ENCODE measurements at regions not wholly inside any gene's neighbourhood (a gene's known extent, or its start where the extent isn't known, plus 50 kb on each side); places are given as distances from the start of the nearest gene placed in this dataset.
"Not testable (repeated sequence)": the region's sequence is repeated elsewhere in the genome, so short reads cannot be mapped to it uniquely, and the experiment has no call there.

DNA sequence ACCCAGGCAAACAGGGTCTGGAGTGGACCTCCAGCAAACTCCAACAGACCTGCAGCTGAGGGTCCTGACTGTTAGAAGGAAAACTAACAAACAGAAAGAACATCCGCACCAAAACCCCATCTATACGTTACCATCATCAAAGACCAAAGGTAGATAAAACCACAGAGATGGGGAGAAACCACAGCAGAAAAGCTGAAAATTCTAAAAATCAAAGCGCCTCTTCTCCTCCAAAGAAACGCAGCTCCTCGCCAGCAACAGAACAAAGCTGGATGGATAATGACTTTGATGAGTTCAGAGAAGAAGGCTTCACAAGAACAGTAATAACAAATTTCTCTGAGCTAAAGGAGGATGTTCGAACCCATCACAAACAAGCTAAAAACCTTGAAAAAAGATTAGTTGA, 274.9 kb downstream of the IKZF2 start:
- H3K4me3 Mint-ChIP-seq; H3K27ac Mint-ChIP-seq; H3K4me1 Mint-ChIP-seq; ATAC-seq (ENCODE audit: low read depth); H3K9me3 Mint-ChIP-seq; POLR2A ChIA-PET; DNase-seq; H3K27me3 Mint-ChIP-seq; H3K36me3 Mint-ChIP-seq: not testable (repeated sequence)

DNA sequence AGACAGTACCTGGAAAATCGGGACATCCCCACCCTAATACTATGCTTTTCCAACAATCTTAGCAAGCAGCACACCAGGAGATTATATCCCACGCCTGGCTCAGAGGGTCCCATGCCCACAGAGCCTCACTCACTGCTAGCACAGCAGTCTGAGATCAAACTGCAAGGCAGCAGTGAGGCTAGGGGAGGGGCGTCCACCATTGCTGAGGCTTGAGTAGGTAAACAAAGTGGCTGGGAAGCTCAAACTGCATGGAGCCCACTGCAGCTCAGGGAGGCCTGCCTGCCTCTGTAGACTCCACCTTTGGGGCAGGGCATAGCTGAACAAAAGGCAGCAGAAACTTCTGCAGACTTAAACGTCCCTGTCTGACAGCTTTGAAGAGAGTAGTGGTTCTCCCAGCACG, 275.5 kb downstream of the IKZF2 start:
- H3K27me3 Mint-ChIP-seq; ATAC-seq (ENCODE audit: low read depth); H3K27ac Mint-ChIP-seq; POLR2A ChIA-PET; H3K9me3 Mint-ChIP-seq; DNase-seq; H3K36me3 Mint-ChIP-seq; H3K4me1 Mint-ChIP-seq; H3K4me3 Mint-ChIP-seq: not testable (repeated sequence)

DNA sequence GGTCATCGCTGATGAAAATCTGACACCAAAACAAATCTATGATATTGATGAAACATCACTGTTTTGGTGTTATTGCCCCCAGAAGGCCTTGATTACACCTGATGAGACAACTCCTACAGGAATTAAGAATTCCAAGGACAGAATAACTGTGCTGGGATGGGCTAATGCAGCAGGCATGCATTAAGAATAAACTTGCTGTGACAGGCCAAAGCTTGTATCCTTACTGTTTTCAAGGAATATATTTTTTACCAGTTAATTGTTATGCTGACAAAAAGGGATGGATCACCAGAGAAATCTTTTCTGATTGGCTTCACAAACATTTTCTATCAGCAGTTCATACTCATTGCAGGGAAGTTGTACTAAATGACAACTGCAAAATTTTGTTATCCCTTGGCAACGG, 278.2 kb downstream of the IKZF2 start:
- Mint-ChIP-seq H3K27me3 (no peaks in the 10 kb centered on the region), H3K4me3 (no peak overlapping the region), H3K27ac (no peak overlapping the region), H3K4me1 (peaks cover 4% of the 10 kb centered on the region), H3K36me3 (peaks cover 6% of the 10 kb centered on the region), H3K9me3 (peaks cover 5% of the 10 kb centered on the region)
- POLR2A ChIA-PET, result no interaction called here
- ATAC-seq (ENCODE audit: low read depth), result no peak
- DNase-seq, result no peak

GRCh38 chr2:212871597-212871996, 279.8 kb downstream of the IKZF2 start:
- DNase-seq (no peak), ATAC-seq (ENCODE audit: low read depth) (no peak)
- POLR2A ChIA-PET, result no interaction called here
- H3K36me3 Mint-ChIP-seq, result peaks cover 3% of the 10 kb centered on the region
- H3K4me1 Mint-ChIP-seq, result no peaks in the 10 kb centered on the region
- H3K27ac Mint-ChIP-seq, result no peak overlapping the region
- H3K27me3 Mint-ChIP-seq, result no peaks in the 10 kb centered on the region
- no peak overlapping the region for H3K4me3 Mint-ChIP-seq
- peaks cover 5% of the 10 kb centered on the region for H3K9me3 Mint-ChIP-seq

- H3K9me3 Mint-ChIP-seq, result peaks cover 26% of the 10 kb centered on the region
- DNase-seq (no peak), ATAC-seq (ENCODE audit: low read depth) (no peak)
- H3K27ac Mint-ChIP-seq, result no peak overlapping the region
- no peak overlapping the region for H3K4me3 Mint-ChIP-seq
- no peaks in the 10 kb centered on the region for H3K27me3 Mint-ChIP-seq
- POLR2A ChIA-PET, result interaction anchor here (0.7 kb wide), 1 partner anchor 12 kb away, joined by 5 read pairs; no protein-coding TSS in a partner anchor
- H3K36me3 Mint-ChIP-seq, result peaks cover 15% of the 10 kb centered on the region
- no peaks in the 10 kb centered on the region for H3K4me1 Mint-ChIP-seq
Measured at GRCh38 chr2:212864186-212864585, 287.2 kb downstream of the IKZF2 start.

DNA sequence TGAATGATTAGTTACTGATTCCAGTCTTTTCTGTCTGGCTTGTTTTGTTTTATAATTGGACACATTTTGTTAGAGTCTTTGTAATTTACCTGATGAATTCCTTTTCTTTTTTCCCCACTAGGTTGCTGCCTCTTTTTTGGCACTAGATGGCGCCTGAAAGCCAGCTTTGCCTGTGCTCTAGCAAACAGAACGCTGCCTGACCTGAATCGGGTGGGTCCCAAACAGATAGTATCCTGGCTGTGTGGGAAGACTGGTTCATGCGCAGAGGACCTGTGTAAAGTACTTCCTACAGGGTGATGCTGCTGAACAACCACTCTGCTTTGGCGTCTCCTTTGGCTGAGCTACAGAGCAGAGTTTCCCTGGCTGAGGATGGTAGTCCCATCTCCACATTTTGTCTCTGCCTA, 288.2 kb downstream of the IKZF2 start:
- Mint-ChIP-seq H3K27ac (no peak overlapping the region), H3K4me3 (no peak overlapping the region), H3K9me3 (peaks cover 28% of the 10 kb centered on the region)

GRCh38 chr2:212858496-212858895, 292.9 kb downstream of the IKZF2 start:
- no peaks in the 10 kb centered on the region for H3K27me3 Mint-ChIP-seq
- no peak for ATAC-seq (ENCODE audit: low read depth)
- peaks cover 9% of the 10 kb centered on the region for H3K36me3 Mint-ChIP-seq

More for the DNA sequence above, 288.2 kb downstream of the IKZF2 start:
- Mint-ChIP-seq H3K36me3 (peaks cover 16% of the 10 kb centered on the region), H3K4me1 (peaks cover 2% of the 10 kb centered on the region), H3K27me3 (no peaks in the 10 kb centered on the region)
- DNase-seq (peak; percentile 33), ATAC-seq (ENCODE audit: low read depth) (peak; percentile 68)
- POLR2A ChIA-PET, result no interaction called here

DNA sequence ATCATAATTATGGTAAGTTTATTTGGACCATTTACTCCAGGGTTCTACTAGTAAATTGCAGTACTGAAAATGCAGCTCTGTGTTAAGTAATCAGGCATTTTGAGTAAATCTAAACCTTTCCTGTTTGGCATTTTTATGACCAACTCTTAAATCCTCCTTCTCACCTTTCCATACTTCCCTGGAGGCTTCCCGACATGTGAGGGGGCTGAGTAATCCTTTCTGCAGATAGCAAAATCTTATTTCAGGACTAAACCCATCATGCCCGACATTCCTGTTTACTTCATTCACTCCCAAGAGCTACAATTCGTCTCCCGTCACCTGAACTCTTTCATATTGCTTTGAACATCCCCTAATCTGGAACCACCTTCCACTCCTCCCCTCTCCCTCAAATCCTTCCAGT, 296.6 kb downstream of the IKZF2 start:
- no peak for ATAC-seq (ENCODE audit: low read depth)
- H3K36me3 Mint-ChIP-seq, result peaks cover 4% of the 10 kb centered on the region
- H3K4me1 Mint-ChIP-seq, result peaks cover 2% of the 10 kb centered on the region
- no peak for DNase-seq
- H3K4me3 Mint-ChIP-seq, result no peak overlapping the region
- POLR2A ChIA-PET, result no interaction called here
- H3K9me3 Mint-ChIP-seq, result peaks cover 5% of the 10 kb centered on the region
- no peaks in the 10 kb centered on the region for H3K27me3 Mint-ChIP-seq
- no peak overlapping the region for H3K27ac Mint-ChIP-seq

More at GRCh38 chr2:212858496-212858895, 292.9 kb downstream of the IKZF2 start:
- H3K27ac Mint-ChIP-seq, result no peak overlapping the region
- no peak overlapping the region for H3K4me3 Mint-ChIP-seq
- peaks cover 2% of the 10 kb centered on the region for H3K4me1 Mint-ChIP-seq
- H3K9me3 Mint-ChIP-seq, result peaks cover 14% of the 10 kb centered on the region
- POLR2A ChIA-PET, result no interaction called here
- DNase-seq, result no peak

- POLR2A ChIA-PET, result no interaction called here
- Mint-ChIP-seq H3K4me3 (no peak overlapping the region), H3K9me3 (peaks cover 4% of the 10 kb centered on the region), H3K4me1 (peaks cover 2% of the 10 kb centered on the region), H3K36me3 (peaks cover 3% of the 10 kb centered on the region), H3K27ac (no peak overlapping the region), H3K27me3 (no peaks in the 10 kb centered on the region)
- DNase-seq (no peak), ATAC-seq (ENCODE audit: low read depth) (no peak)
Measured at GRCh38 chr2:212854116-212854515, 297.3 kb downstream of the IKZF2 start.

- H3K4me1 Mint-ChIP-seq, result peaks cover 4% of the 10 kb centered on the region
- POLR2A ChIA-PET, result no interaction called here
- ATAC-seq (ENCODE audit: low read depth) (no peak), DNase-seq (no peak)
- H3K27me3 Mint-ChIP-seq, result no peaks in the 10 kb centered on the region
- no peak overlapping the region for H3K27ac Mint-ChIP-seq
- H3K4me3 Mint-ChIP-seq, result no peak overlapping the region
- H3K36me3 Mint-ChIP-seq, result peaks cover 2% of the 10 kb centered on the region
- no peaks in the 10 kb centered on the region for H3K9me3 Mint-ChIP-seq
Measured at GRCh38 chr2:212845941-212846340, 305.5 kb downstream of the IKZF2 start.

- peaks cover 4% of the 10 kb centered on the region for H3K4me1 Mint-ChIP-seq
- no peak for DNase-seq
- no peak overlapping the region for H3K4me3 Mint-ChIP-seq
- no peak for ATAC-seq (ENCODE audit: low read depth)
- POLR2A ChIA-PET, result no interaction called here
- H3K27me3 Mint-ChIP-seq, result peaks cover 2% of the 10 kb centered on the region
- H3K27ac Mint-ChIP-seq, result no peak overlapping the region
- H3K9me3 Mint-ChIP-seq, result no peaks in the 10 kb centered on the region
- peaks cover 2% of the 10 kb centered on the region for H3K36me3 Mint-ChIP-seq
Measured at GRCh38 chr2:212843409-212844199, 305.0 kb upstream of the ERBB4 start.

- H3K36me3 Mint-ChIP-seq, result peaks cover 2% of the 10 kb centered on the region
- no peak overlapping the region for H3K27ac Mint-ChIP-seq
- ATAC-seq (ENCODE audit: low read depth), result no peak
- DNase-seq, result no peak
- POLR2A ChIA-PET, result no interaction called here
- H3K4me3 Mint-ChIP-seq, result no peak overlapping the region
- peaks cover 4% of the 10 kb centered on the region for H3K4me1 Mint-ChIP-seq
- H3K9me3 Mint-ChIP-seq, result no peaks in the 10 kb centered on the region
- peaks cover 2% of the 10 kb centered on the region for H3K27me3 Mint-ChIP-seq
Measured at GRCh38 chr2:212842544-212843185, 304.1 kb upstream of the ERBB4 start.

- peaks cover 2% of the 10 kb centered on the region for H3K36me3 Mint-ChIP-seq
- H3K4me3 Mint-ChIP-seq, result no peak overlapping the region
- POLR2A ChIA-PET, result no interaction called here
- H3K9me3 Mint-ChIP-seq, result no peaks in the 10 kb centered on the region
- H3K4me1 Mint-ChIP-seq, result peaks cover 4% of the 10 kb centered on the region
- H3K27ac Mint-ChIP-seq, result no peak overlapping the region
- no peak for ATAC-seq (ENCODE audit: low read depth)
- DNase-seq, result no peak
- H3K27me3 Mint-ChIP-seq, result peaks cover 2% of the 10 kb centered on the region
Measured at GRCh38 chr2:212841460-212841859, 302.9 kb upstream of the ERBB4 start.

All from activated naive CD8-positive, alpha-beta T cell treated with anti-CD3 and anti-CD28 coated beads, Interleukin-2, amount 10 ng/mL, durations not matched to agents 7 days and 5 days (primary cell).